ENCODE measurements at regions not wholly inside any gene's neighbourhood (a gene's known extent, or its start where the extent isn't known, plus 50 kb on each side); places are given as distances from the start of the nearest gene placed in this dataset.

- no peak for ATAC-seq
- H3K9me3 ChIP-seq: no peaks in the 10 kb centered on the region
- WGBS, 2 donors: 70 to 88% methylated on average over 2 of the region's 2 CpGs
- H3K4me3 ChIP-seq: no peak overlapping the region
- FAIRE-seq: no peak
- H3K27me3 ChIP-seq: no peaks in the 10 kb centered on the region
- DNase-seq: no peak
- no peaks in the 10 kb centered on the region for H3K36me3 ChIP-seq
- intact Hi-C loops (cut with DNase I): no loop called here
- no peak for TF ChIP-seq CTCF (IDR thresholded peaks at IDR 0.05)
- H3K4me1 ChIP-seq: no peaks in the 10 kb centered on the region
- no peak overlapping the region for H3K27ac ChIP-seq
Measured at GRCh38 chr6:91442342-91442741, 855.5 kb upstream of the MAP3K7 start.

GRCh38 chr6:91438570-91438969 lies 851.7 kb upstream of the MAP3K7 start:
- FAIRE-seq (no peak), DNase-seq (no peak), ATAC-seq (no peak)
- Histone ChIP-seq H3K4me1 (no peaks in the 10 kb centered on the region), H3K4me3 (no peak overlapping the region), H3K27ac (no peak overlapping the region), H3K9me3 (no peaks in the 10 kb centered on the region), H3K27me3 (no peaks in the 10 kb centered on the region), H3K36me3 (no peaks in the 10 kb centered on the region)
- TF ChIP-seq CTCF (IDR thresholded peaks at IDR 0.05): no peak
- intact Hi-C loops (cut with DNase I): no loop called here
- WGBS, 2 donors: 52 to 55% methylated on average over 2 of the region's 2 CpGs

- no peak for DNase-seq
- no peak for FAIRE-seq
- TF ChIP-seq CTCF (IDR thresholded peaks at IDR 0.05): no peak
Measured at GRCh38 chr6:91437315-91437729, 850.5 kb upstream of the MAP3K7 start.

GRCh38 chr6:91436448-91436847 lies 849.6 kb upstream of the MAP3K7 start:
- no peaks in the 10 kb centered on the region for H3K27me3 ChIP-seq
- DNase-seq: no peak
- 65 to 68% methylated on average over 2 of the region's 2 CpGs for WGBS, 2 donors
- TF ChIP-seq CTCF (IDR thresholded peaks at IDR 0.05): no peak
- no peaks in the 10 kb centered on the region for H3K4me1 ChIP-seq
- no peak overlapping the region for H3K4me3 ChIP-seq
- no peak overlapping the region for H3K27ac ChIP-seq
- intact Hi-C loops (cut with DNase I): no loop called here
- no peak for FAIRE-seq
- no peaks in the 10 kb centered on the region for H3K9me3 ChIP-seq
- no peak for ATAC-seq
- H3K36me3 ChIP-seq: no peaks in the 10 kb centered on the region

More at GRCh38 chr6:91437315-91437729, 850.5 kb upstream of the MAP3K7 start:
- 44 to 50% methylated on average over 2 of the region's 2 CpGs for WGBS, 2 donors
- H3K27ac ChIP-seq: no peak overlapping the region
- ATAC-seq: no peak
- H3K4me1 ChIP-seq: no peaks in the 10 kb centered on the region
- H3K27me3 ChIP-seq: no peaks in the 10 kb centered on the region
- no peak overlapping the region for H3K4me3 ChIP-seq
- intact Hi-C loops (cut with DNase I): no loop called here
- no peaks in the 10 kb centered on the region for H3K9me3 ChIP-seq
- H3K36me3 ChIP-seq: no peaks in the 10 kb centered on the region

GRCh38 chr6:91435630-91436029 lies 848.8 kb upstream of the MAP3K7 start:
- Histone ChIP-seq H3K4me1 (no peaks in the 10 kb centered on the region), H3K4me3 (no peak overlapping the region), H3K9me3 (no peaks in the 10 kb centered on the region), H3K27me3 (no peaks in the 10 kb centered on the region), H3K27ac (no peak overlapping the region), H3K36me3 (no peaks in the 10 kb centered on the region)
- DNase-seq (no peak), FAIRE-seq (no peak), ATAC-seq (no peak)
- 58 to 90% methylated on average over 1 of the region's 1 CpG for WGBS, 2 donors
- TF ChIP-seq CTCF (IDR thresholded peaks at IDR 0.05): no peak
- intact Hi-C loops (cut with DNase I): no loop called here
